NCI-H526 (cell line): ENCODE measurements at regions not wholly inside any gene's neighbourhood (a gene's known extent, or its start where the extent isn't known, plus 50 kb on each side); places are given as distances from the start of the nearest gene placed in this dataset.
A peak's percentile ranks its signal among the peaks of the same experiment; 100 is the strongest.
"Not testable (repeated sequence)": the region's sequence is repeated elsewhere in the genome, so short reads cannot be mapped to it uniquely, and the experiment has no call there.

Experiments used
- DNase-seq, 2 experiments: peaks; one replicate each; lab custom pipeline; 2025; lab: John Stamatoyannopoulos, UW

DNA sequence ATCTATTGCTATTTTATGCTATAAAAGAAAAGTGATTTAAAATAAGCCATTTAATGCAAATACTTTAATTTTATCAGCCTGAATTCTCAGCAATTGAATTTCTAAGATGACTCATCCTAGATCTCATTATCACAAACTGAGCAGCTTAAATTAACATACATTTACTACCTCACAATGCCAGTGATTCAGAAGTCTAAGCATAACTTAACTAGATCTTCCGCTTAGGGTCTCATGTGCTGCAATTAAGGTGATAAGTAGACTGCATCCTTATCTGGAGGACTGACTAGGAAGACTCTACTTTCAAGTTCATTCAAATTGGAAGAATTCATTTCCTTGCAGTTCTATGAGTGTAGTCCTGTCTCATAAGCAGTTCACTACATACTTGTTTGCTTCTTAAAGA, 286.6 kb downstream of the COL11A1 start:
- DNase-seq, result no peak

GRCh38 chr1:102800406-102800805, 307.9 kb downstream of the COL11A1 start:
- DNase-seq, result no peak

- DNase-seq, result no peak
Measured at GRCh38 chr1:102799496-102799895, 308.8 kb downstream of the COL11A1 start.

DNA sequence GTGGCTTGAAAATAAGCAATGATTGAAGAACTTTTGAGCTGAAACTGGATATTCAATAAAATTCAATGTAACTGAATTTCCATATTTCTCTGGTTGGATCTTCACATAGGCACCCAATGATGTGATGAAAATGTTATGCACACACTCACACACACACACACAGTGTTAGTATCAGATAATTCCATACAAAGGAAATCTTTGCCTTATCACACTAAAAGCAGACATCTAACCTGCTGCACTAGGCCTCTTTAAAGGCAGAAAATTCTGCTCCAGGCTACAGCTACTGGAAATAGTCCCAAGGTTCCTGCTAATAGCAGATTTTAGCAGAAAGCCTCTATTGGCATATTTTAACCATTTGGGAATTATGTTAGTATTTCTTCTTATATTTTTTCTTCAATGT, 309.6 kb downstream of the COL11A1 start:
- DNase-seq, result no peak

- no peak for DNase-seq
Measured at GRCh38 chr1:102796429-102796828, 311.9 kb downstream of the COL11A1 start.

- DNase-seq, result peak in 1 of 2 experiments; percentile 43
Measured at GRCh38 chr1:102790997-102791396, 317.3 kb downstream of the COL11A1 start.

DNA sequence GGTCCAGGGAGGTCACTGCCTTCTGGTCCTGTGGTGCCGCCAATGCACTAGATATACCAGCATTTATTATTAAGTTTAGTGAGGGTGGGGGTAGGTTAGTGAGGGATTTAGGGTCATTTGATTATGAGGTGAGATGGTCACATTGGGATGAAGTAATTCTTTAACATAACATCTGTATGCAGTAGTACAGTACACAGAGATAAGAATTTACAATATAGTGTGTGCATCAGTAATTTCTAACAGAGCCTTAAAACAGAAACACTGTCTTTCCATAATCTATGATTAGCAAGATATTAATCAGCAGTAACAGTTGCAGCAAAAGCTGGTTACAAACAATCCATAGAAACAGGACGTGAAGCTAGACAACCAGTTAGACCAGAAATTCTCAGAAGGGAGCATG, 318.4 kb downstream of the COL11A1 start:
- not testable (repeated sequence) for DNase-seq

- no peak for DNase-seq
Measured at GRCh38 chr1:102783487-102783886, 324.8 kb downstream of the COL11A1 start.

GRCh38 chr1:102782144-102782543, 326.2 kb downstream of the COL11A1 start:
- no peak for DNase-seq

GRCh38 chr1:102776071-102776470, 332.3 kb downstream of the COL11A1 start:
- peak in 1 of 2 experiments; percentile 52 for DNase-seq

GRCh38 chr1:102772831-102773230, 335.5 kb downstream of the COL11A1 start:
- peak; percentile 2 to 24 for DNase-seq

DNA sequence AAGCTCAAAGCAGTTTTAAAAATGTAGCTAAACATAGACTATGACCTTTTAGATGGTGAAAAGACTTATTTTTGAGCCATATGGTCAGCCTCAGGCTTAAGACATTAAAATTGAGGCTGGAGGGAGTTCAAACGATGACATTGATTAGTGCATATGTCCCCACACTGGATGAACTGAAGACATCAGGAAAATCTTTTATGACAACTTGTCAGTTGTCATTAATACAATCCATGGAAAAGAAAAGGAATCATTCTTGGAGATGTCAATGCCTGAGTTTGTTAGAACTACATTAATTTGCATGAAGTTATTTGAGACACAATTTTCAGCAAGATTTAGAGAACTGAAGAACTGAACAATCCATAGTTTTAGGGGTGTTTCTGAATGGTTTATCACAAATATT, 349.9 kb downstream of the COL11A1 start:
- DNase-seq, result no peak

GRCh38 chr1:102757363-102757762, 351.0 kb downstream of the COL11A1 start:
- DNase-seq, result no peak

DNA sequence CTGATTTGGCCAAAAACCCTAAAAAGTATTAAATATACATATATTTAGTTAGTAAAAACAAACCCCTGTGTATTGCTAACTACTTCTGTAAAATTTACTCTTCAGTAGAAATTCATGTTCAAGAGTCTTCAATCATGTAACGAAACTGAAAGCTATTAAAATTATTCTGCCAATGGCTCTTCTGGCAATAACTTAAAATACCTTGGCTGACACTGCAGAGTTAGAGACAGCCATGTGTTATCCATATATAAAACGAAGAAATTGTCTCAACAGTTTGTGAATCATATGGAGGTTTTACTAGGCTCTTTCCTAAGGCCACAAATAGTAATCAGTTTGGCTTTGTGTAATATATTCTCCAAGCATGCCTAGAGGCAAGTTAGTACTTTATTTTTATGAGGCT, 357.2 kb downstream of the COL11A1 start:
- DNase-seq, result no peak

GRCh38 chr1:102742426-102742825, 365.9 kb downstream of the COL11A1 start:
- DNase-seq, result no peak

DNA sequence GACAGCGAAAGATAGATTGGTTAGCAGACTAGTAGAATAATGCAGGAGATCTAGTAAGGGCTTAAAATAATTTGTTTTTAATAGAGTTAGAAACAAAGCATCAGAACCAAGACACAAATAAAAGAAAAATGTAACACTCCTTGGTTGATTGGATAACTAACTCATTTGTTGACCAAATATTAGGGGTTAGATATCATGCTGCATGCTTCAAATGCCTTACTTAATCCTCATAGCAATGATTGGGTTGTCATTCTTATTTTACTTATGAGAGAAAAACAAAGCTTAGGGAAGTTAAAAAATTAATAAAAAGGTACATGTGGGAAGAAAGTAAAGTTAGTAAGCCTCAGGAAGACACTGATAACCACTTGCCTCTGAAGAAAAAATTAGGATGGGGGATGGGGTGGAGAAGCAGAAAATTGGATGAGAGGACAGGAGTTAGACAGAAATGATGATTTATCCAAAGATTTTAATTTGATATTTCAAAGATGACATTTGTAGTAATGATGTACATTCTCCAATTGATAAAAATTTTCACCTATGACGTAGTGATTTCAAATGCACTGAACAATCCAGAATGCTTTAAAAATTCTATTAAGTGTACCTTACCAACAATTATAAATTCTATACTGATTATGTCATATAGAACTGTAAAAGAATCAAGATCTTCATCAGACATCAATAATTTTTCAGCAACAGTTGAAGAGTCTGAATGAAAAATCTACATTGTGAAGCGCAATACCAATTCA, 374.7 kb downstream of the COL11A1 start:
- no peak for DNase-seq

DNA sequence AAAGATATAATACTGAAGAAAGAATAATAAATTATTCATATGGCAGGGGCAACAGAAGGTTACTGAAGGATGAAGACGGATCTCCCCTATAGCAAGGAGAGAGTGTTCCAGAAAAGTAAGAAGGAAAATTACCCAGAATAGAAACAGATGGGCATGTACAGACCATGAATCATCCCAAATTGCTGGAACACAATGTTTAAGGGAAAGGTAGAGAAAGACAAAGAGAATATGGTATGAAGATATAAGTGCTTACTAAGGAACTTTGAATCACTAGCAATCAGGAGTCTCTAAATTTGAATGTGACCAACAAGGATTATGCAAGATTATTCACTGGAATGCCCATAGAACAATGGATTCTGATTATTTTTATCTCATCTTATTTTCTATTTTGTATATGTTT, 375.4 kb downstream of the COL11A1 start:
- DNase-seq, result no peak

DNA sequence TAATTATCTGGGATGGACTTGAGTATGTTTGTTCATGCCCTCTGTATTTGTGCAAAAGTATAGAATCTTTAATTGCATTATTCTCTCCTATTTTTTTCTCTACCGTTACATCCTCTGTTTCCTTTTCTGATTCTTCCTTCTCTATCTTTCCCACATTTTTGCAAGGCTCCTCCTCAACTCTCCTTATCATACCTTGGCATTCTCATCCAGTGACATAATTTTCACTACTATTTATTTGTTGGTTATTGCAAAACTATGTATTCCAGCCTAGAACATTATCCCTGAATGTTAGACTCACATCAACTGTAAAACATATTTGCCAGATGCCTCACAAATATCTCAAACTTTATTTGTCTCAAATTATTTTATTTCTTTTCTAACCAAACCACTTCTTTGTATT, 381.9 kb downstream of the COL11A1 start:
- no peak for DNase-seq

GRCh38 chr1:102724741-102725140, 383.6 kb downstream of the COL11A1 start:
- DNase-seq, result no peak

- DNase-seq, result no peak
Measured at GRCh38 chr1:102715150-102715549, 393.2 kb downstream of the COL11A1 start.

GRCh38 chr1:102699524-102699923, 408.8 kb downstream of the COL11A1 start:
- no peak for DNase-seq

DNA sequence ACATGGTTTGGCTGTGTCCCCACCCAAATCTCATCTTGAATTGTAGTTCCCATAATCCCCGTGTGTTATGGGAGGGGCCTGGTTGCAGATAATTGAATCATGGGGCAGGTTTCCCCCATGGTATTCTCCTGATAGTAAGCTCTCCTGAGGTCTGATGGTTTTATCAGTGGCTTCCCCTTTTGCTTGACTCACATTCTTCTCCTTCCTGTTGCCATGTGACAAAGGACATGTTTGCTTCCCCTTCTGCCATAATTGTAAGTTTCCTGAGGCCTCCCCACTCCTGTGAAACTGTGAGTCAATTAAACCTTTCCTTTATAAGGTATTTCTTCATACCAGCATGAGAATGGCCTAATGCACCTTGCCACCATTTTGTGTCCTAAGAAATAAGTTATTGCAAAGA, 415.0 kb downstream of the COL11A1 start:
- no peak for DNase-seq

- DNase-seq, result no peak
Measured at GRCh38 chr1:102691592-102692090, 416.7 kb downstream of the COL11A1 start.

DNA sequence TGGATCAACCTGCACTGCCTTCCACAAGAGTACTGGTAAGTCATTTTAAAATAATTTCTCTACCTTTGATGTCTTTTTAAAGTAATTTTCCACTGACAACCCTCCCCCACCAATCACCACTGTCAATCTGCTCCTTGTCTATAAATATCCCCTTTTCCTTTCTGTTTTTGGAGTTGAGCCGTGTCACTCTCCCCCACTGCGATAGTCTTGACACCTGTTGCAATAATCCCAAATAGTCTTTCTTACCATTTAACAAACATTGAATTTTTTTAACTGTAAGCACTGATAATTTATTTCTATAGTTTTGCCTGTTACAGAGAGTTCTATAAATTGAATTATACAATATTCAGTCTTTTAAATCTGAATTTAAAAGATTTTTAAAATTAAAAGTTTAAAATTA, 420.9 kb downstream of the COL11A1 start:
- DNase-seq, result no peak
